Testis (tissue), 2 donors: ENCODE measurements at regions not wholly inside any gene's neighbourhood (a gene's known extent, or its start where the extent isn't known, plus 50 kb on each side); places are given as distances from the start of the nearest gene placed in this dataset.

Source experiments
- DNase-seq: peaks from one replicate; pipeline ENCODE4 v3.0.0-alpha.2; 2019
- H3K27ac ChIP-seq, 2 donors: fragments of 200-600 bp; sonication (generic); one replicate each; pipeline ENCODE4 v1.5.1; 2019
- H3K27me3 ChIP-seq: fragments of 200-600 bp; sonication (generic); one replicate; pipeline ENCODE4 v1.5.1; 2019
- H3K36me3 ChIP-seq: fragments of 200-600 bp; sonication (generic); one replicate; pipeline ENCODE4 v1.5.1; 2017; ENCODE audit warnings: low read depth; ENCODE audit errors: missing control alignments
- H3K4me1 ChIP-seq: fragments of 200-600 bp; sonication (generic); one replicate; pipeline ENCODE4 v1.5.1; 2019
- H3K4me3 ChIP-seq, 2 donors: fragments of 200-600 bp; sonication (generic); one replicate each; pipeline ENCODE4 v1.5.1; 2017 to 2019
- H3K9me3 ChIP-seq: fragments of 200-600 bp; sonication (generic); one replicate; pipeline ENCODE4 v1.5.1; 2017
- POLR2A ChIP-seq: fragments of 450-650 bp; IDR thresholded peaks from one replicate; pipeline ENCODE4 v1.6.1; 2017; ENCODE audit warnings: antibody characterized with exemption, mild to moderate bottlenecking, moderate library complexity
- WGBS, 2 donors: methylation state at CpG; one replicate each; pipeline ENCODE4 v1.1.5; 2018; 5-methylcytosine and 5-hydroxymethylcytosine counted together
- intact Hi-C: fragments of 100-400 bp; cut with DNase I; formaldehyde crosslinking; loops from one replicate; pipeline ENCODE4 v1.15.1; 2023; ENCODE audit warnings: low total_unique reads
- TF ChIP-seq, protein P1 (sequence below), 3 experiments: fragments of 450-650 bp in 2 of 3; fragments of 200-600 bp in 1 of 3; sonication (generic) in 1 of 3; IDR thresholded peaks; one replicate each; pipeline ENCODE4 v1.5.1; 2016 to 2019; ENCODE audit warnings: antibody characterized with exemption in 3 of 3, mild to moderate bottlenecking in 2 of 3, moderate library complexity in 1 of 3

GRCh38 chr17:70604854-70605253 is 435.5 kb downstream of the KCNJ2 start:
- Histone ChIP-seq H3K27ac (no peak overlapping the region), H3K4me3 (no peak overlapping the region), H3K27me3 (no peaks in the 10 kb centered on the region), H3K4me1 (no peaks in the 10 kb centered on the region), H3K36me3 (no peaks in the 10 kb centered on the region), H3K9me3 (no peaks in the 10 kb centered on the region)
- intact Hi-C loops = no loop called here
- DNase-seq = no peak
- no peak for TF ChIP-seq POLR2A
- TF ChIP-seq, protein P1, sequence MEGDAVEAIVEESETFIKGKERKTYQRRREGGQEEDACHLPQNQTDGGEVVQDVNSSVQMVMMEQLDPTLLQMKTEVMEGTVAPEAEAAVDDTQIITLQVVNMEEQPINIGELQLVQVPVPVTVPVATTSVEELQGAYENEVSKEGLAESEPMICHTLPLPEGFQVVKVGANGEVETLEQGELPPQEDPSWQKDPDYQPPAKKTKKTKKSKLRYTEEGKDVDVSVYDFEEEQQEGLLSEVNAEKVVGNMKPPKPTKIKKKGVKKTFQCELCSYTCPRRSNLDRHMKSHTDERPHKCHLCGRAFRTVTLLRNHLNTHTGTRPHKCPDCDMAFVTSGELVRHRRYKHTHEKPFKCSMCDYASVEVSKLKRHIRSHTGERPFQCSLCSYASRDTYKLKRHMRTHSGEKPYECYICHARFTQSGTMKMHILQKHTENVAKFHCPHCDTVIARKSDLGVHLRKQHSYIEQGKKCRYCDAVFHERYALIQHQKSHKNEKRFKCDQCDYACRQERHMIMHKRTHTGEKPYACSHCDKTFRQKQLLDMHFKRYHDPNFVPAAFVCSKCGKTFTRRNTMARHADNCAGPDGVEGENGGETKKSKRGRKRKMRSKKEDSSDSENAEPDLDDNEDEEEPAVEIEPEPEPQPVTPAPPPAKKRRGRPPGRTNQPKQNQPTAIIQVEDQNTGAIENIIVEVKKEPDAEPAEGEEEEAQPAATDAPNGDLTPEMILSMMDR (IDR thresholded peaks at IDR 0.05) = no peak
- WGBS, 2 donors = 73 to 77% methylated on average over 1 of the region's 1 CpG

DNA sequence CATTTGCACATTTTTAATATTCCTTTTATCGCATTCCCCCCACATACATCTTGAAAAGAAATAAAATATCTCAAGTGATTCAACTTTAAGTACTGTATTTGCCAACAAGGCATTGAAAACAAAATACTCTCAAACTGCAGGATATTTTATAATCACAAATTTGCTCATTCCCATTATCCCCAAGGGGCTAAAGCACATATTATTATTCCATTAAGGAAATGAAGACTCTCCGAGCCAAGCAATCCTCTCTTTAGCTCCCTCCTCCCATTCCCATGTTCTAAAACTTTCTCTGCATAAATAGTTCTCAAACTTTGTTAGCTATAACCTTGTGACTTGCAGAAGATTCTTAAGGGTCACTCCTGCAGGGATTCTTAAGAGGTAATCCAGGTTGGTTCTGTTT is 436.8 kb downstream of the KCNJ2 start:
- no peak overlapping the region for H3K27ac ChIP-seq
- DNase-seq = no peak
- intact Hi-C loops = no loop called here
- WGBS, 2 donors = 56 to 62% methylated on average over 2 of the region's 2 CpGs
- TF ChIP-seq, protein P1 (IDR thresholded peaks at IDR 0.05) = no peak
- TF ChIP-seq POLR2A = no peak
- H3K4me3 ChIP-seq = no peak overlapping the region
- no peaks in the 10 kb centered on the region for H3K27me3 ChIP-seq
- H3K4me1 ChIP-seq = no peaks in the 10 kb centered on the region
- no peaks in the 10 kb centered on the region for H3K36me3 ChIP-seq
- H3K9me3 ChIP-seq = no peaks in the 10 kb centered on the region

DNA sequence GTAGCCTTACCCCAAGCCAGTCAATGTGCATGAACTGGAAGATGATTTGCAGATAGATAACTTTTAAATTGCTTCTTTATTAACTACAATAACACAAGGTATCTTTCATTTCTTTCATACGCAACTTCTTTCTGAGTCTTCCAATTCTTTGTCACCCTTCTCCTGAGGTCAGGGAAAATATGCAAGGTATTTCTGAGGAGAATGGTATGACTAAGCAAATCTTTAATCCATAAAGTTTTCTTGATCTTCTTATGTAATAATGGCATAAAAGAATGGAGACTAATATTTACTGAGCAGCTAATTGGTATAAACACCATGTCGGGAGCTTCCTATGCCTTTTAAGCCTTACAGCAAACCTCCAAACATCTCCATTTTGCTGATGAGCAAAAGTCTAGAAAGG is 438.9 kb downstream of the KCNJ2 start:
- WGBS, 2 donors = 87 to 91% methylated on average over 2 of the region's 2 CpGs
- Histone ChIP-seq H3K4me1 (no peaks in the 10 kb centered on the region), H3K36me3 (no peaks in the 10 kb centered on the region), H3K9me3 (no peaks in the 10 kb centered on the region), H3K27ac (no peak overlapping the region), H3K27me3 (no peaks in the 10 kb centered on the region), H3K4me3 (no peak overlapping the region)
- no peak for DNase-seq
- no peak for TF ChIP-seq POLR2A
- TF ChIP-seq, protein P1 (IDR thresholded peaks at IDR 0.05) = no peak
- intact Hi-C loops = no loop called here

GRCh38 chr17:70608957-70609356 is 439.6 kb downstream of the KCNJ2 start:
- intact Hi-C loops = no loop called here
- Histone ChIP-seq H3K4me3 (no peak overlapping the region), H3K4me1 (no peaks in the 10 kb centered on the region), H3K27me3 (no peaks in the 10 kb centered on the region), H3K27ac (no peak overlapping the region), H3K36me3 (no peaks in the 10 kb centered on the region), H3K9me3 (no peaks in the 10 kb centered on the region)
- no peak for TF ChIP-seq POLR2A
- TF ChIP-seq, protein P1 (IDR thresholded peaks at IDR 0.05) = no peak
- no peak for DNase-seq
- 97 to 99% methylated on average over 2 of the region's 2 CpGs for WGBS, 2 donors

- WGBS, 2 donors = 63 to 76% methylated on average over 1 of the region's 1 CpG
- intact Hi-C loops = no loop called here
- Histone ChIP-seq H3K27ac (no peak overlapping the region), H3K27me3 (no peaks in the 10 kb centered on the region), H3K9me3 (no peaks in the 10 kb centered on the region), H3K4me1 (no peaks in the 10 kb centered on the region), H3K4me3 (no peak overlapping the region), H3K36me3 (no peaks in the 10 kb centered on the region)
- TF ChIP-seq, protein P1 (IDR thresholded peaks at IDR 0.05) = no peak
- TF ChIP-seq POLR2A = no peak
- DNase-seq = no peak
These were observed 440.2 kb downstream of the KCNJ2 start for GRCh38 chr17:70609566-70609965.
